IPS DF 19.7 (cell line): ENCODE measurements at regions not wholly inside any gene's neighbourhood (a gene's known extent, or its start where the extent isn't known, plus 50 kb on each side); places are given as distances from the start of the nearest gene placed in this dataset.

Experiments
- DNase-seq: peaks from one replicate; pipeline ENCODE4 v3.0.0-alpha.2; 2013; ENCODE audit warnings: low read depth, low spot score

GRCh38 chr14:98731286-98731685 is 540.7 kb downstream of the BCL11B start:
- DNase-seq, result no peak

GRCh38 chr14:98731701-98732100 is 540.3 kb downstream of the BCL11B start:
- no peak for DNase-seq

- no peak for DNase-seq
Measured at GRCh38 chr14:98733536-98733935, 538.5 kb downstream of the BCL11B start.

GRCh38 chr14:98736701-98737338 is 535.2 kb downstream of the BCL11B start:
- no peak for DNase-seq

DNA sequence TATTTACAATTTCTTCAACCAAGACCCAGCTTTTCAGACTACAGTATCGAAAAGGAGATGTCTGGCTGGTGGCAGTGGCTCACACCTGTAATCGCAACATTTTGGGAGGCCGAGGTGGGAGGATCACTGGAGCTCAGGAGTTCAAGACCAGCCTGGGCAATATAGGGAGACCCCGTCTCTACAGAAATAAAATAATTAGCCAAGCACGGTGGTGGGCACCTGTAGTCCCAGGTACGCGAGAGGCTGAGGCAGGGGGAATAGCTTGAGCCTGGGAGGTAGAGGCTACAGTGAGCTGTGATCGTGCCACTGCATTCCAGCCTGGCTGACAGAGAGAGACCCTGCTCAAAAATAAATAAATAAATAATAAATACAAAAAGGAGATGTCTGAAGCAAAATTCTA is 530.5 kb downstream of the BCL11B start:
- no peak for DNase-seq

GRCh38 chr14:98742001-98742400 is 530.0 kb downstream of the BCL11B start:
- no peak for DNase-seq

GRCh38 chr14:98743536-98743935 is 528.5 kb downstream of the BCL11B start:
- DNase-seq, result no peak

- no peak for DNase-seq
Measured at GRCh38 chr14:98748966-98749365, 523.0 kb downstream of the BCL11B start.

GRCh38 chr14:98751110-98751509 is 520.9 kb downstream of the BCL11B start:
- no peak for DNase-seq

- no peak for DNase-seq
Measured at GRCh38 chr14:98752660-98753059, 519.3 kb downstream of the BCL11B start.

- DNase-seq, result no peak
Measured at GRCh38 chr14:98754343-98755020, 517.5 kb downstream of the BCL11B start.

DNA sequence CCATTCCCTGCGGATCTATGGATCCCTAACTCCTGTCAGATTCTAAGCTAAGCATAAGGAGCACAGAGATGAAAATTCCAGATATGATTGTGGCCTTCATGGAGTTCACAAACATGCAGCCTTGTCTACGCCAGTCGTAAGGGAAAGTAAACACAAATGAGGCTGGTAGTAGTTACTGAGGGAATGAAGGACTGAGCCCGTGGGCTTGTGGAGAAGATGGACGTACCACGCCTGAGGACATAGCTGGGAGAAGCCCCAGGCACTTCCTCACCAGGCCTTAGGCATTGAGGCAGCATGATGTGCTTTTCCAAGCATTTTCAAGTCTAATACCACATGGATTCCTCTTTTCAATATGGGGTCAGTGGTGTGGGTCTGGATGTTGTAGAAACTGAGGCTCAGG is 515.2 kb downstream of the BCL11B start:
- no peak for DNase-seq

DNA sequence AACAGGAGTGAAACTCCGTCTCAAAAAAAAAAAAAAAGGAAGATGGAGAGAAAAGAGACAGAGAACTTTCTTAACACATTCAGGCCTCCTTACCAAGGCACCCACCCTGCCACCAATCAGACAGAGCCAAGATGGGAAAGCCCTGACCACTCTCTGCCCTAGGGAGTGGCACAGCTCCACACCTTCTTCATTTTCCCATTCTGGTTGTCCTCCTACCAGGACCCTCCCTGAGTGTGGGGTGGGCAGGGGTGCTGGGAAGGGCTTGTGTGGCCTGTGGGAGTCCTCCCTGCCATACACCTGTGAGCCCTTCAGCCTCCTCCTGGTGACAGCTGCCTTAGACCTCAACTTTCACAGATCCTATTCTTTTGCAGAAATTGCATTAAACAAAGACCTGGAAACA is 513.6 kb downstream of the BCL11B start:
- no peak for DNase-seq

- DNase-seq, result no peak
Measured at GRCh38 chr14:98761993-98762392, 510.0 kb downstream of the BCL11B start.

GRCh38 chr14:98766818-98767217 is 505.2 kb downstream of the BCL11B start:
- DNase-seq, result no peak

DNA sequence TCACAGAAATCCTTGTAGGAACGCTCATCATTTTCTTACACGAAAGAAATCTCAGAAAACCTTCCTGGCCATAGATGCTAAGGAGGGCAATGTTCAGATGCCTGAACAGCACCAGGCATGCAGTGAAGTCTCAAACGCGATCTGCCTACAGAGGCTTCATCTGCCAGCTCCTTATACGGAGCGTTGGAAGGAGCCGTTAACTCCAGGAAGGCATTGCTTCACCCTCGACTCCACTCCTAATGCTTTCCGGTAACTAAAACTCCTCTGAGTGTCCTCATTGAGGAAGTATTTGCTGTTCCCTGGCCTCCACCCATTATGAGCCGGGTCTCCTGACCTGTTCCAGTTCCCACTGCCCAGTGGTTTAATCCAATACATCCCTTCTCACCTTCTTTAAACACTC is 502.7 kb downstream of the BCL11B start:
- DNase-seq, result no peak

- no peak for DNase-seq
Measured at GRCh38 chr14:98770151-98770550, 501.8 kb downstream of the BCL11B start.

DNA sequence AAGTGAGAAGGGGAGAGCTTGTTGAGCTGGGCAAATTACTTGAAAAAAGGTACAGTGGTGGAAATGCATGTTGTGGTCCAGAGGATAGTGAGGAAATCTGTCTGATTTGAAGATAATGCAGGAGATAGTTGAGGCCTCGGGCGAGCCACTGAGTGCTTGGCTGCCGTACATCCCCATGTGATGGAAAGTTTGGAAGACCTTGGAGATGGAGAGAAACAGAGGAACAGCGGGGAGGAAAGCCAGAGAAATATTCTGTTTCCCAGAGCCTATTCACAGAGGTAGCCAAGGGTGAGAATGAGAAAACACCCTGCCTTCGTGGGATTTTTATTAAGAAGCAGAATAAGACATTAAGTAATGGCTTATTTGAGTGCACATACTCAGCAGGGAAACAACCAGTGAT is 498.2 kb downstream of the BCL11B start:
- DNase-seq, result no peak

DNA sequence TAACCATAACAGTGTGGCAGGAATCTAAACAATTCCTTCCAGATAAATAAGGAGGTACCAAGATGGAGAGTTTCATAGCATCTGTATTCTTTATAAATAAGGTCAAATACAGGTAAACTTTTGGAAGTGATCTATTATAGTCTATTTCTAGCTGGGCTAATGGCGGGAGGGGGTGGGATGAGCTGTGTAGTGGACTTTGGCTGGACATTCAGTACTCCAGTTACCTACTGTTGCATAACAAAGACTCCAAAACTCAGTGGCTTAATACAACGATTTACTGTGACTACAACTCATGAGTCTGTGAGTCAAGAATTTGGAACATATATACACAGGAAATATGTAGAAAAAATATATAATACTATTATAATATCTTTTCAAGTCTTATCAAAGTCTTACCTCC is 496.1 kb downstream of the BCL11B start:
- DNase-seq, result no peak

DNA sequence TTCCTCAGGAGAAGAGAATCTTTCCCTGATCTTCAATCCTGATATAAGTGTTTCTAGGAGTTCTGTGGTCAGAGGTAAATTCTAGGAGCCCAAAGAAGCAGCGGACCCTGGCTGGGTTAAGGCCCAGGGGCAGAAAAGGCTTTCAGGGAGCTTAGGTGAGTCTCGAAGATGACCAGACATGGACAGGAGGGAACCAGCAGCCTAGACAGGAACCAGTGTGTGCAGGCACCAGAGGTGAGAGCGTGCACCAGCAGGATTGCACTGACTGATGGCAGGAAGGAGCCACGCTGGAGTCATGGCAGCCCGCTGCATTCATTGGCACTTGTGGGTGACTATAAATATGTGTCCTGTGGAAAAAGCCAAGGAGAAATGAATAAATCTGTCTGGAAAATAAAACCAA is 489.9 kb downstream of the BCL11B start:
- DNase-seq, result no peak

DNA sequence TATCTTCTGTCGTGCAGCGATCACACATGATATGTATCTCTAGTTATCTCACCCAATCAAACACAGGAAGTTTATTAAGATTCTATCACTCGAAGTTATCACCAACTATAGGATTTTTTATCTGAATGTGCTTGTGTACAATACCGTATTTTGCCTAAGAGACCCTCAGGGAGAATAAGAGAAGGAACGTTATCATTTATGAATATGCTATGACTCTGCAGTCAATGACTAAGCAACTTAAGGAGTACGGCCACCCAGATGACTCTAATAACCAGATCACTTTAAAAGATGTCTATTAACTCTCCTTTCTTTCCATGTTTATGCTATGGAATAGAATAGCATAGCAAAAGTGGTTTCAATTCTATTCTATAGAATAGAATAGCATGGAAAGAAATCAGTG is 486.4 kb downstream of the BCL11B start:
- DNase-seq, result no peak

GRCh38 chr14:98786456-98786855 is 485.5 kb downstream of the BCL11B start:
- DNase-seq, result no peak

GRCh38 chr14:98791661-98792060 is 480.3 kb downstream of the BCL11B start:
- no peak for DNase-seq

DNA sequence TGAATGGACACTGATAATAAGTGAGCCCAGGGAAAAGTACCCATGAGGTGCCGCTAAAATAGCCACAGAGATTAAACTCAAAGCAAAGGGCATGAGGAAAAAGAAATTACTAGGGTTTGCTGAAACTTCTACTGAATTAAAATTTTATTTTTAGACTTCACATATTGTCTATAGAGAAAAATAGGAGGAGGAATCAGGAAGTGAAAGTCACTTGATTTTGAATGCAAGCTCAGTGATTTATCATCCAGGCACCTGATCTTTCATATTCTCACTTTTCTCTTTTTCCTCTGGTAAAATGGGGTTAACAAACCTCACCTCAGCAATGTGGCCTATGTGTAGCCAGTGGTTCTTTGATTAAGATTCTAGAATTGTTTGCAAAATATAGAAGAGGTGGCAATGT is 479.8 kb downstream of the BCL11B start:
- no peak for DNase-seq
